ENCODE measurements at regions not wholly inside any gene's neighbourhood (a gene's known extent, or its start where the extent isn't known, plus 50 kb on each side); places are given as distances from the start of the nearest gene placed in this dataset.

GRCh38 chr2:14511541-14511940, 121.0 kb upstream of the LRATD1 start:
- no peak for TF ChIP-seq HDAC2 (IDR thresholded peaks at IDR 0.05)
- no peak for TF ChIP-seq CTCF (IDR thresholded peaks at IDR 0.05)
- TF ChIP-seq POLR2A (IDR thresholded peaks at IDR 0.05; ENCODE audit: low read length): no peak
- no peak for TF ChIP-seq ESRRA (IDR thresholded peaks at IDR 0.05; ENCODE audit: borderline replicate concordance, low read length)
- no peak for TF ChIP-seq MAX (IDR thresholded peaks at IDR 0.05)
- TF ChIP-seq JUN (IDR thresholded peaks at IDR 0.05): no peak
- no peak for TF ChIP-seq EP300 (IDR thresholded peaks at IDR 0.05)

All from A549 (cell line).